GM12892 (cell line): ENCODE measurements at regions not wholly inside any gene's neighbourhood (a gene's known extent, or its start where the extent isn't known, plus 50 kb on each side); places are given as distances from the start of the nearest gene placed in this dataset.

Source experiments
- POLR2A ChIP-seq: IDR thresholded peaks from 2 replicates; pipeline ENCODE4 v1.6.1; 2011; ENCODE audit warnings: low read depth, low read length, control low read depth
- POLR2AphosphoS5 ChIP-seq: IDR thresholded peaks from 2 replicates; pipeline ENCODE4 v1.6.1; 2011; ENCODE audit warnings: low read depth, low read length, control low read depth
- TAF1 ChIP-seq: IDR thresholded peaks from 2 replicates; pipeline ENCODE4 v1.6.1; 2011; ENCODE audit warnings: low read depth, mild to moderate bottlenecking, control low read depth, low read length, borderline replicate concordance

- TF ChIP-seq POLR2A (no peak), POLR2AphosphoS5 (no peak), TAF1 (no peak)
Observed at GRCh38 chr6:14306151-14306906, 188.8 kb downstream of the CD83 start.
